ENCODE measurements at regions not wholly inside any gene's neighbourhood (a gene's known extent, or its start where the extent isn't known, plus 50 kb on each side); places are given as distances from the start of the nearest gene placed in this dataset.

GRCh38 chr6:25165800-25166199 is 113.4 kb upstream of the CARMIL1 start:
- Mint-ChIP-seq H3K4me1 (no peaks in the 10 kb centered on the region), H3K4me3 (no peak overlapping the region), H3K9me3 (peaks cover 3% of the 10 kb centered on the region), H3K36me3 (peaks cover 3% of the 10 kb centered on the region), H3K27ac (no peak overlapping the region), H3K27me3 (ENCODE audit: insufficient read depth, low read depth) (no peaks in the 10 kb centered on the region)
- Histone ChIP-seq H3K4me3 (no peak overlapping the region), H3K79me2 (ENCODE audit: low read depth) (no peaks in the 10 kb centered on the region), H3K27ac (no peak overlapping the region), H3K9ac (no peak overlapping the region), H4K20me1 (ENCODE audit: low read depth) (no peaks in the 10 kb centered on the region), H3K36me3 (no peaks in the 10 kb centered on the region), H3K27me3 (no peaks in the 10 kb centered on the region), H3F3A (ENCODE audit: low read depth) (no peaks in the 10 kb centered on the region), H2AFZ (replicated peaks) (no peak overlapping the region), H3K9me3 (ENCODE audit: low read depth) (no peaks in the 10 kb centered on the region), H3K4me1 (no peaks in the 10 kb centered on the region), H3K4me2 (no peak overlapping the region)
- TF ChIP-seq EZH2 (IDR thresholded peaks at IDR 0.05) (no peak), CTCF (IDR thresholded peaks at IDR 0.05) (no peak), EZH2phosphoT487 (IDR thresholded peaks at IDR 0.05) (no peak)
- no peak for DNase-seq (ENCODE audit: low spot score)

DNA sequence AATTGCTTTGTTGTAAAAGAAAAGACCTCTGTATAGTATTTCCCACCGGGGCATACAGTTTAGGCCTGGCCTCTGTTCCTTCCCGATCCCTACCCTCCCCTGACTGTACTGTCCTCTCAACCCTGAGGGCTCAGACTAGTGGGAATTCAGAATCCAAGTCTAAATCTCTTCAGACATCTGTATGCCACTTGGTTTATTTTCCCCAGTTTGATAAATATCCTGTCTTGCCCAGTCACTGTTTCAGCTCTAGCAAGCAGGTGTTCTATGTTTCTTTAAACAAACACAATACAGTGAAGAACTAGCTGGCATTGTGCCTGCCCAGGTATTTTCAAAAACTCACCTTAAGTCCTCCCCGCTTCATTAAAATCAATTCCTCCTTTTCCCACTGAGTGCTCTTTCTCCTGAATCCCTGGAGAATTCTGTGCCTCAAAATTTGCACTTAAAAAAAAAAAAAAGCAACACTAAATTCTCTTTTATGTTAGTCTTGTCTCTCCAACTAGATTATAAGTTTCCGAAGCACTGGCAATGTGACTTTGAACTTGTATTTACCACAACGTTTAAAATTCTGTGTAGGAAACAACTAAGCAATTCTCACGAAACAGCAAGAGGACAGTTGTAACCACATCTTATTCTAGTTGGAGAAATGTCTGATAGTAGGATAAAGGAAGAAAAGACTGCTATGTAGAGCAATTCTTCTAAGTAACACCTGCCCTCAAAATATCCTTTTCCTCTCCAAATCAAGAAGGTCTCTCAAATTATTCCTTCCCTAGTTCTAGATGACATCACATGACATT is 112.0 kb upstream of the CARMIL1 start:
- Histone ChIP-seq H3K4me2 (no peak overlapping the region), H3K4me1 (no peaks in the 10 kb centered on the region), H3K27ac (no peak overlapping the region), H3K4me3 (no peak overlapping the region), H3K9ac (no peak overlapping the region), H2AFZ (replicated peaks) (no peak overlapping the region), H3K36me3 (no peaks in the 10 kb centered on the region), H3F3A (ENCODE audit: low read depth) (no peaks in the 10 kb centered on the region), H3K9me3 (ENCODE audit: low read depth) (no peaks in the 10 kb centered on the region), H3K27me3 (no peaks in the 10 kb centered on the region), H4K20me1 (ENCODE audit: low read depth) (no peaks in the 10 kb centered on the region), H3K79me2 (ENCODE audit: low read depth) (no peaks in the 10 kb centered on the region)
- Mint-ChIP-seq H3K27me3 (ENCODE audit: insufficient read depth, low read depth) (no peaks in the 10 kb centered on the region), H3K4me1 (no peaks in the 10 kb centered on the region), H3K4me3 (no peak overlapping the region), H3K36me3 (peaks cover 3% of the 10 kb centered on the region), H3K27ac (no peak overlapping the region), H3K9me3 (peaks cover 3% of the 10 kb centered on the region)
- TF ChIP-seq EZH2 (IDR thresholded peaks at IDR 0.05) = no peak
- TF ChIP-seq EZH2phosphoT487 (IDR thresholded peaks at IDR 0.05) = no peak
- TF ChIP-seq CTCF (IDR thresholded peaks at IDR 0.05) = no peak
- DNase-seq (ENCODE audit: low spot score) = no peak

- no peaks in the 10 kb centered on the region for H4K20me1 ChIP-seq (ENCODE audit: low read depth)
- no peaks in the 10 kb centered on the region for H3K36me3 ChIP-seq
- no peak for DNase-seq (ENCODE audit: low spot score)
- no peaks in the 10 kb centered on the region for H3K27me3 Mint-ChIP-seq (ENCODE audit: insufficient read depth, low read depth)
- H3K4me2 ChIP-seq = no peak overlapping the region
- peaks cover 3% of the 10 kb centered on the region for H3K36me3 Mint-ChIP-seq
- H3K4me1 Mint-ChIP-seq = no peaks in the 10 kb centered on the region
- no peak overlapping the region for H3K9ac ChIP-seq
- no peak for TF ChIP-seq EZH2 (IDR thresholded peaks at IDR 0.05)
- TF ChIP-seq EZH2phosphoT487 (IDR thresholded peaks at IDR 0.05) = no peak
- no peak for TF ChIP-seq CTCF (IDR thresholded peaks at IDR 0.05)
- H3K9me3 ChIP-seq (ENCODE audit: low read depth) = no peaks in the 10 kb centered on the region
- no peak overlapping the region for H3K27ac ChIP-seq
- H3K27me3 ChIP-seq = no peaks in the 10 kb centered on the region
- H2AFZ ChIP-seq (replicated peaks) = no peak overlapping the region
- peaks cover 3% of the 10 kb centered on the region for H3K9me3 Mint-ChIP-seq
- H3F3A ChIP-seq (ENCODE audit: low read depth) = no peaks in the 10 kb centered on the region
- no peak overlapping the region for H3K4me3 Mint-ChIP-seq
- H3K4me3 ChIP-seq = no peak overlapping the region
- no peaks in the 10 kb centered on the region for H3K4me1 ChIP-seq
- H3K79me2 ChIP-seq (ENCODE audit: low read depth) = no peaks in the 10 kb centered on the region
- no peak overlapping the region for H3K27ac Mint-ChIP-seq
These were observed 111.2 kb upstream of the CARMIL1 start for GRCh38 chr6:25167961-25168360.

Data from neural progenitor cell (in vitro differentiated cells).